PC-9 (cell line): ENCODE measurements at regions not wholly inside any gene's neighbourhood (a gene's known extent, or its start where the extent isn't known, plus 50 kb on each side); places are given as distances from the start of the nearest gene placed in this dataset.

Experiments used
- BruUV-seq: library from RNA; stranded (reverse); fragments of 400-500 nt; replicated peaks from 2 replicates; lab custom pipeline; 2021; lab: Mats Ljungman, UMichigan
- CTCF ChIA-PET: fragments of 300-600 bp; sonication (Branson Sonifier 250); formaldehyde crosslinking; loops from one replicate; lab custom pipeline; 2022; ENCODE audit warnings: antibody characterized with exemption; lab: Charles Lee
- POLR2A ChIA-PET: fragments of 300-600 bp; sonication (Branson Sonifier 250); formaldehyde crosslinking; loops from one replicate; lab custom pipeline; 2022; ENCODE audit warnings: antibody characterized with exemption; ENCODE audit not compliant: unreplicated experiment; lab: Charles Lee
- DNase-seq, 2 experiments: peaks; one replicate each; pipeline versions ENCODE4 v3.0.0 to v3.0.0-alpha.2; 2015 to 2022; ENCODE audit warnings: mixed read lengths in 1 of 2
- H2AFZ ChIP-seq: fragments of 200-600 bp; sonication (generic); 2 replicates; pipeline ENCODE4 v1.8.1; 2017; ENCODE audit warnings: antibody characterized with exemption
- H3F3A ChIP-seq: fragments of 200-600 bp; sonication (generic); 2 replicates; pipeline ENCODE4 v1.8.1; 2017; ENCODE audit warnings: antibody characterized with exemption, mild to moderate bottlenecking, low read depth; ENCODE audit not compliant: insufficient read depth
- H3K27ac ChIP-seq: fragments of 200-600 bp; sonication (generic); 2 replicates; pipeline ENCODE4 v1.6.1; 2016; ENCODE audit warnings: mixed run types
- H3K27me3 ChIP-seq: fragments of 200-600 bp; sonication (generic); 2 replicates; pipeline ENCODE4 v1.6.1; 2016; ENCODE audit warnings: low read depth, mixed run types; ENCODE audit not compliant: insufficient read depth
- H3K36me3 ChIP-seq: fragments of 200-600 bp; sonication (generic); 2 replicates; pipeline ENCODE4 v1.6.1; 2016; ENCODE audit warnings: low read depth, mixed run types
- H3K4me1 ChIP-seq: fragments of 200-600 bp; sonication (generic); replicated peaks from 2 replicates; pipeline ENCODE4 v1.6.1; 2016; ENCODE audit warnings: mixed run types; ENCODE audit not compliant: insufficient read depth
- H3K4me2 ChIP-seq: fragments of 200-600 bp; sonication (generic); 2 replicates; pipeline ENCODE4 v1.6.1; 2017; ENCODE audit warnings: mixed run types
- H3K4me3 ChIP-seq: fragments of 200-600 bp; sonication (generic); 2 replicates; pipeline ENCODE4 v1.6.1; 2016; ENCODE audit warnings: mixed run types
- H3K79me2 ChIP-seq: fragments of 200-600 bp; sonication (generic); 2 replicates; pipeline ENCODE4 v1.6.1; 2017; ENCODE audit warnings: low read depth, mixed run types
- H3K9me2 ChIP-seq: fragments of 200-600 bp; sonication (generic); 2 replicates; pipeline ENCODE4 v1.8.1; 2017; ENCODE audit warnings: mild to moderate bottlenecking; ENCODE audit not compliant: insufficient read depth
- H3K9me3 ChIP-seq: fragments of 200-600 bp; sonication (generic); 2 replicates; pipeline ENCODE4 v1.8.1; 2016; ENCODE audit warnings: low read depth; ENCODE audit not compliant: insufficient read depth
- H4K20me1 ChIP-seq: fragments of 200-600 bp; sonication (generic); 2 replicates; pipeline ENCODE4 v1.8.1; 2017; ENCODE audit not compliant: insufficient read depth
- CTCF ChIP-seq: fragments of 200-600 bp; sonication (generic); conservative IDR thresholded peaks from 2 replicates; pipeline ENCODE4 v1.6.1; 2017; ENCODE audit warnings: mixed run types, antibody characterized with exemption, mild to moderate bottlenecking, moderate library complexity
- EZH2 ChIP-seq: fragments of 200-600 bp; sonication (generic); IDR thresholded peaks from 2 replicates; pipeline ENCODE4 v1.8.0; 2017; ENCODE audit warnings: antibody characterized with exemption, low read depth
- intact Hi-C: fragments of 100-400 bp; cut with micrococcal nuclease; formaldehyde crosslinking; loops from one replicate; pipeline ENCODE4 v1.10.0; 2022; ENCODE audit not compliant: unreplicated experiment

- no peaks in the 10 kb centered on the region for H3K36me3 ChIP-seq
- no TSS peak for BruUV-seq
- no peak for DNase-seq
- no peaks in the 10 kb centered on the region for H3K79me2 ChIP-seq
- H3K4me3 ChIP-seq, result no peak overlapping the region
- H3K9me3 ChIP-seq, result peaks cover 24% of the 10 kb centered on the region; the same call in 1 of the 2 replicates
- H3K27me3 ChIP-seq, result no peaks in the 10 kb centered on the region
- no peak overlapping the region for H3K27ac ChIP-seq
- H3K4me1 ChIP-seq, result peaks cover 27% of the 10 kb centered on the region
- H3F3A ChIP-seq, result no peaks in the 10 kb centered on the region; the same call in 1 of the 2 replicates
- ChIA-PET POLR2A (interaction anchor here (0.7 kb wide), 1 partner anchor 1660 kb away, joined by 9 read pairs; no protein-coding TSS in a partner anchor), CTCF (no interaction called here)
- no peaks in the 10 kb centered on the region for H4K20me1 ChIP-seq
- intact Hi-C loops, result no loop called here
- TF ChIP-seq CTCF (no peak), EZH2 (no peak)
- H3K9me2 ChIP-seq, result peaks cover 9% of the 10 kb centered on the region
- H3K4me2 ChIP-seq, result no peak overlapping the region
- no peak overlapping the region for H2AFZ ChIP-seq
These were observed 538.9 kb downstream of the LMO4 start for GRCh38 chr1:87867626-87868025.

GRCh38 chr1:87869567-87869966 lies 540.9 kb downstream of the LMO4 start:
- Histone ChIP-seq H3K9me3 (peaks cover 24% of the 10 kb centered on the region; the same call in 1 of the 2 replicates), H3K27me3 (no peaks in the 10 kb centered on the region), H3K79me2 (no peaks in the 10 kb centered on the region), H3K36me3 (no peaks in the 10 kb centered on the region), H3K4me3 (no peak overlapping the region), H3K9me2 (peaks cover 9% of the 10 kb centered on the region), H2AFZ (peak overlapping the region; percentile 25), H3K4me1 (peaks cover 27% of the 10 kb centered on the region), H4K20me1 (no peaks in the 10 kb centered on the region), H3F3A (no peaks in the 10 kb centered on the region; the same call in 1 of the 2 replicates), H3K4me2 (peak overlapping the region; percentile 32), H3K27ac (peak overlapping the region; percentile 57)
- BruUV-seq, result no TSS peak
- no peak for TF ChIP-seq EZH2
- ChIA-PET CTCF (no interaction called here), POLR2A (no interaction called here)
- DNase-seq, result peak in 1 of 2 experiments; percentile 80
- intact Hi-C loops, result no loop called here

GRCh38 chr1:87872189-87872588 lies 543.5 kb downstream of the LMO4 start:
- no peak overlapping the region for H3K4me2 ChIP-seq
- no peaks in the 10 kb centered on the region for H3K79me2 ChIP-seq
- H3K9me3 ChIP-seq, result peaks cover 16% of the 10 kb centered on the region; the same call in 1 of the 2 replicates
- peaks cover 3% of the 10 kb centered on the region; the same call in 1 of the 2 replicates for H3K9me2 ChIP-seq
- no peaks in the 10 kb centered on the region for H4K20me1 ChIP-seq
- H3K4me3 ChIP-seq, result no peak overlapping the region
- ChIA-PET POLR2A (no interaction called here), CTCF (no interaction called here)
- TF ChIP-seq CTCF (no peak), EZH2 (no peak)
- H3K36me3 ChIP-seq, result no peaks in the 10 kb centered on the region
- no TSS peak for BruUV-seq
- DNase-seq, result no peak
- no peaks in the 10 kb centered on the region for H3K27me3 ChIP-seq
- no peak overlapping the region for H3K27ac ChIP-seq
- intact Hi-C loops, result no loop called here
- H2AFZ ChIP-seq, result no peak overlapping the region
- no peaks in the 10 kb centered on the region; the same call in 1 of the 2 replicates for H3F3A ChIP-seq
- H3K4me1 ChIP-seq, result peaks cover 27% of the 10 kb centered on the region

- Histone ChIP-seq H4K20me1 (no peaks in the 10 kb centered on the region), H3F3A (no peaks in the 10 kb centered on the region; the same call in 1 of the 2 replicates), H3K4me3 (no peak overlapping the region), H3K4me1 (peaks cover 22% of the 10 kb centered on the region), H3K27me3 (no peaks in the 10 kb centered on the region), H3K27ac (no peak overlapping the region), H3K79me2 (no peaks in the 10 kb centered on the region), H3K36me3 (no peaks in the 10 kb centered on the region), H2AFZ (no peak overlapping the region), H3K9me3 (peaks cover 16% of the 10 kb centered on the region; the same call in 1 of the 2 replicates), H3K9me2 (peaks cover 3% of the 10 kb centered on the region; the same call in 1 of the 2 replicates), H3K4me2 (no peak overlapping the region)
- no TSS peak for BruUV-seq
- ChIA-PET CTCF (no interaction called here), POLR2A (no interaction called here)
- intact Hi-C loops, result no loop called here
- TF ChIP-seq EZH2 (no peak), CTCF (no peak)
- DNase-seq, result no peak
These were observed 544.0 kb downstream of the LMO4 start for GRCh38 chr1:87872692-87873091.
